T-helper 17 cell (primary cell): ENCODE measurements at regions not wholly inside any gene's neighbourhood (a gene's known extent, or its start where the extent isn't known, plus 50 kb on each side); places are given as distances from the start of the nearest gene placed in this dataset.

ENCODE experiments used
- ATAC-seq: fragments of 150-1000 bp; cut with Tn5 transposase; 2 replicates; pipeline ENCODE4 v1.10.0; 2021; ENCODE audit warnings: mild to moderate bottlenecking, moderate library complexity
- DNase-seq, 3 donors: peaks; one replicate each; pipeline versions ENCODE4 v3.0.0 to v3.0.0-alpha.2; 2020 to 2021
- H3K9me3 ChIP-seq: one replicate; pipeline ENCODE4 v1.7.0; 2013; ENCODE audit warnings: low read length, mild to moderate bottlenecking; ENCODE audit not compliant: control insufficient read depth, poor library complexity, severe bottlenecking
- H3K27ac Mint-ChIP-seq: one replicate; pipeline ENCODE4 v1.8.0; 2022; ENCODE audit warnings: mild to moderate bottlenecking, moderate library complexity, mixed read lengths
- H3K27me3 Mint-ChIP-seq: one replicate; pipeline ENCODE4 v1.8.0; 2022; ENCODE audit warnings: mixed read lengths
- H3K36me3 Mint-ChIP-seq: one replicate; pipeline ENCODE4 v1.8.0; 2022; ENCODE audit warnings: low read depth, mixed read lengths
- H3K4me1 Mint-ChIP-seq: one replicate; pipeline ENCODE4 v1.8.0; 2022; ENCODE audit warnings: mild to moderate bottlenecking, mixed read lengths
- H3K4me3 Mint-ChIP-seq: one replicate; pipeline ENCODE4 v1.8.0; 2022; ENCODE audit warnings: mild to moderate bottlenecking, moderate library complexity, mixed read lengths

DNA sequence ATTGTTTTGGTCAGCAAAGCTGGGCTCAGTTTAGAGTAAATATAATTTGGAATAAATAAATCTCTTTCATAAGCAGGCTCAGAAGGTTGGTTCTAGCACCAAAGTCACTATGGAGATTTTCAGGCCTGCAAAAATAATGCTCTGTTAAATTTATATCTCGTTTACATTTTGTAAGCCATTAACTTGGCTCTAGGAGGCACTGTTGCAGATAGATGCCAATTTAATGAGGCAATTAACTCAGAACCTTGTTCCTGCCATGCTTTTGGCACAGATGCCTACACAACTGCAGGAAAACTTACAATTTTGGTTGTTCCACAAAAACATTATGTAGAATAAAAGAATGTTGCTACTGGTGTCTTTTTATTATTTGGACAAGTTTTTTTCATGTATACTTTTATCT, 428.1 kb downstream of the FLRT2 start:
- H3K4me1 Mint-ChIP-seq: peaks cover 9% of the 10 kb centered on the region
- no peak for ATAC-seq
- H3K27ac Mint-ChIP-seq: no peak overlapping the region
- H3K4me3 Mint-ChIP-seq: no peak overlapping the region
- no peaks in the 10 kb centered on the region for H3K36me3 Mint-ChIP-seq
- no peak for DNase-seq
- H3K9me3 ChIP-seq: no peaks in the 10 kb centered on the region
- H3K27me3 Mint-ChIP-seq: no peaks in the 10 kb centered on the region

DNA sequence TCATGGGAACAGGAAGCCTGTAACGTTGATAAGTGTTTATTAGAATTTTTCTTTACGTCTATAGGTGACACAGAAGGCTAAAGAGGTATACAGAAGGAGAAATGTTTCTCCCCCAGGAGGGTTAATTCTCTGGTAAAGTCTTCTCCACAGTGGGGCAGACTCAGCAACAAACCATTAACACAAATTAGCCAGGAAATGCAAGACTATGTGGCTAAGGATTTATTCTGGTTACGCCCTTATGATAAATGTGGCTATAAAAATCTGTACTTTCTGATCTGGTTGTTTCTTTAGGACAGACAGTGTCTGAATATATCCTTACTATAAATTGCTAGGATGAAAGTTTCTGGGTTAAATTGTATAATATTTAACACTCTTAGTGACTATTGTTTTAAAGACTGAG, 423.3 kb downstream of the FLRT2 start:
- ATAC-seq: no peak
- Mint-ChIP-seq H3K27ac (no peak overlapping the region), H3K27me3 (no peaks in the 10 kb centered on the region), H3K4me1 (peaks cover 7% of the 10 kb centered on the region), H3K36me3 (no peaks in the 10 kb centered on the region), H3K4me3 (no peak overlapping the region)
- DNase-seq: no peak
- H3K9me3 ChIP-seq: no peaks in the 10 kb centered on the region

DNA sequence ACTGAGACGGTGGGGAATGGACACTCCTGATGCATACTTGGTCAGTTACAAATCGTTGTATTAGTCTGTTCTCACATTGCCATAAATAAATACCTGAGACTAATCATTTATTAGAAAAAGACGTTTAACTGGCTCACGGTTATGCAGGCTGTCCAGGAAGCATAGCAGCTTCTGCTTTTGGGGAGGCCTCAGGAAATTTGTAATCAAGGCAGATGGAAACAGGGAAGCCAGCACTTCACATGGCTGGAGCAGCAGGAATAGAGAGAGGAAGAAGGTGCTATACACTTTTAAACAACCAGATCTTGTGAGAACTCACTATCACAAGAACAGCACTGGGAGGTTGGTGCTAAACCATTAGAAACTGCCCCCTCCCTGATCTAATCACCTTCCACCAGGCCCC, 418.2 kb downstream of the FLRT2 start:
- no peak for ATAC-seq
- Mint-ChIP-seq H3K4me1 (peaks cover 9% of the 10 kb centered on the region), H3K4me3 (no peak overlapping the region), H3K27ac (no peak overlapping the region), H3K36me3 (peaks cover 4% of the 10 kb centered on the region), H3K27me3 (no peaks in the 10 kb centered on the region)
- no peak for DNase-seq
- H3K9me3 ChIP-seq: no peaks in the 10 kb centered on the region

DNA sequence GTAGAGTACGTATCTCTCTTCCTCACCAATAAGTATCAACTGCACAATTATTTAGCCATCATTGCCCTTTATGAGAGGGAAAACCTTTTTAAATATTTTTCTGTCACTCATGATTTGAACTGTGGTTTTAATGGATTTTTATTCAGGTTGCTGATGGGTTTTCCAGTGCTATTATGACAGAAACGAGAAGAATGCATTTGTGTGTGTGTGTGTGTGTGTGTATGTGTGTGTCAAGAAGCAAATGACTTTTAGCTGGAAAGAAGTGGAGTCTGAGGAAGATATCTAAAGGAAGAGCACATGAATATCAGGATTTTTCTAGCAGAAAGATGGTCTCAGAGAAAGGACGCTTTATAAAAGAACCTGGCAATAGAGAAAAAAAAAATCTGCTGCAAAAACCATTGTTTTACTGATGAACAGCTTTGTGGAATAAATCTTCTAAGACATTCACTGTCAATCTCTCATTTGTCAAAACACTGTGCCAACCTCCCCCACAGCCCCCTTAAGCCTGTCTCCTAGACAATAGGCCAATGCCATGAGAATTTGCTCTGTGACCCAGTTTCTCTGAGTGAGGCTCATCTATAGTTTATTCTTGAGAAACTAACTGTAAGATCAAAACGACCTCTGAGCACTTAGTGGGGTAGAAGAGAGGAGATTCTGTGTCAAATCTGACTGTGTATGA, 417.7 kb downstream of the FLRT2 start:
- DNase-seq (no peak), ATAC-seq (no peak)
- H3K9me3 ChIP-seq: no peaks in the 10 kb centered on the region
- H3K27me3 Mint-ChIP-seq: no peaks in the 10 kb centered on the region
- H3K4me1 Mint-ChIP-seq: peaks cover 6% of the 10 kb centered on the region
- no peak overlapping the region for H3K27ac Mint-ChIP-seq
- H3K36me3 Mint-ChIP-seq: peaks cover 4% of the 10 kb centered on the region
- no peak overlapping the region for H3K4me3 Mint-ChIP-seq

DNA sequence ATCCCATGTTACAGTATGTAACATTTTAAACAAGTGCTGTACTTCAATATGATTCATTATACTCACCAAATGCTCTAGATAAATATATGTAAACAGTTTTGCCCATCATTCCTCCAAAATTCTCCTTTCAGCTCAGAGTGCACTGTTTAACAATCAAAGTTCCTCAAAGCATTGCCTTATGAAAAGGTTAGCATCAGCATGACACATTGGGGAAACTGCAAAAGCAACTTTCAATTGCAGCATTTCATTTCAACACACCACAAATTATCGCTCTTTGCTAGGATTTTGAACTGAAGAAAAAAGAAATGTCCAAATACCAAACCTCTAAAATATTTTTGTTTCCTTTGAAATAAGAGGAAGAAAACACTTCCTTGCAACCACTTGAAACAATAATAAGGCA, 413.2 kb downstream of the FLRT2 start:
- Mint-ChIP-seq H3K4me3 (no peak overlapping the region), H3K4me1 (peaks cover 20% of the 10 kb centered on the region), H3K36me3 (peaks cover 4% of the 10 kb centered on the region), H3K27me3 (no peaks in the 10 kb centered on the region), H3K27ac (no peak overlapping the region)
- peaks cover 2% of the 10 kb centered on the region for H3K9me3 ChIP-seq
- ATAC-seq: no peak
- DNase-seq: no peak

DNA sequence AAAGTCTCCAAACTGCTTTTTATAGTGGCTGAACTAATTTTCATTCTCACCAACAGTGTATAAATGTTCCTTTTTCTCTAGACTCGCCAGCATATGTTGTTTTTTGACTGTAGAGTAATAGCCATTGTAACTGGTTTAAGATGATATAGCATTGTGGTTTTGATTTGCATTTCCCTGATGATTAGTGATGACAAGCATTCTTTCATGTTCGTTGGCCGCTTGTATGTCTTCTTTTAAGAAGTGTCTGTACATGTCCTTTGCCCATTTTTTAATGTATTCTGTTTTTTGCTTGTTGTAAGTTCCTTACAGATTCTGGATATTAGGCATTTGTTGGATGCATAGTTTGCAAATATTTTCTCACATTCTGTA, 404.9 kb downstream of the FLRT2 start:
- H3K4me1 Mint-ChIP-seq: peaks cover 14% of the 10 kb centered on the region
- DNase-seq: no peak
- peak overlapping the region; percentile 98 for H3K27ac Mint-ChIP-seq
- ATAC-seq: peak; percentile 60
- peak overlapping the region; percentile 93 for H3K4me3 Mint-ChIP-seq
- no peaks in the 10 kb centered on the region for H3K27me3 Mint-ChIP-seq
- H3K36me3 Mint-ChIP-seq: no peaks in the 10 kb centered on the region
- peaks cover 2% of the 10 kb centered on the region for H3K9me3 ChIP-seq

DNA sequence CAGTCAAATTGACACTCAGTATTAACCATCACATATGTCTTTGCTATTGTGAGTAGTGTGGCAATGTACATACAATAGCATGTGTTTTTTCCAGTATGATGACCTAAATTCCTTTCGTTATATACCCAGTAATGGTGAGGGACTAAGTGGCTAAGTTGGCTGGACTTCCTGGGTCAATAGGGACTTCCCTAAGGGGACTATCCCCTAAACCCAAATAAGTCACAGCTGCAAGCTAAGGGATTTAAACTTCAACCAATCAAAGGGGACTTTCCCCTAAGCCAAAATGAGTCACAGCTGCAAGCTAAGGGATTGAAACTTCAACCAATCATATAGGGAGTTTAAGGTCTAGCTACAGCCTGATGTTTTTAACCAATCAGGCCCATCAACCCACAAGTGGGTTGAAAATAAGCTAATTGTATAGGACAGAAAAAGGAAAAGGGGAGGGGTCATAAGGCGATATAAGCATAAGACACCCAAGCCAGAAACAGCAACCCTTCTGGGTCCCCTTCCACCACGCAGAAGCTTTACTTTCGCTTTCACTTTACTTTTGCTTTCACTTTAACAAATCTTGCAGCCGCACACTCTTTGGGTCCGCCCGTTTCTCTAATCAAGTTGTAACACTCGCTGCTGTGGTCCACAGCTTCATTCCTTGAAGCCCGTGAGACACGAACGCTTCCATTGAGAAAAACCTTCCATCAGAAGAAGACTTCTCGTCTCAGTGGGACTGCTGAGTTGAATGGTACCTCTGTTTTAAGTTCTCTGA, 404.4 kb downstream of the FLRT2 start:
- peaks cover 2% of the 10 kb centered on the region for H3K9me3 ChIP-seq
- Mint-ChIP-seq H3K36me3 (no peaks in the 10 kb centered on the region), H3K4me3 (peak overlapping the region; percentile 93), H3K27ac (peak overlapping the region; percentile 98), H3K27me3 (no peaks in the 10 kb centered on the region), H3K4me1 (peaks cover 14% of the 10 kb centered on the region)
- DNase-seq (peak; percentile 12 to 47 (median 22)), ATAC-seq (peak; percentile 85)

DNA sequence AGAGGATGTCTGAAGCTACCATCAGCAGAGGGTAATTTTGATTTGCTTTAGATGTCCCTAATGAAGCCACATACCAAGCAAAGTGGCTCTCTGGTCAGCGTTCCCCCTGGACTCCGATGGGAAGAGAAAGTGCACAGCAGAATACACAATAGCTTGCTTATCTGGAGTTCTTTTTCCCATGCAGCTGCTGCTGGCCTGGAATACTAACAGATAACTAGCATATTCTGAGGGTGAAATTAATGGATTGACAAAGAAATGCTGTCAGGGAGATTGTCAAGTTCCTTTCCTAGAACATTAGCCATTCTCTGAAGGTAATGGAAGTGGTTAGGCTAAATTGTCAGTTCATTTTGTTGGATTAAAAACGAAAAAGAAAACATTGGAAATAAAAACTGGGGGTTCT, 391.3 kb downstream of the FLRT2 start:
- H3K27ac Mint-ChIP-seq: no peak overlapping the region
- no peaks in the 10 kb centered on the region for H3K4me1 Mint-ChIP-seq
- no peaks in the 10 kb centered on the region for H3K9me3 ChIP-seq
- no peak overlapping the region for H3K4me3 Mint-ChIP-seq
- no peaks in the 10 kb centered on the region for H3K36me3 Mint-ChIP-seq
- peaks cover 1% of the 10 kb centered on the region for H3K27me3 Mint-ChIP-seq
- DNase-seq (no peak), ATAC-seq (no peak)

DNA sequence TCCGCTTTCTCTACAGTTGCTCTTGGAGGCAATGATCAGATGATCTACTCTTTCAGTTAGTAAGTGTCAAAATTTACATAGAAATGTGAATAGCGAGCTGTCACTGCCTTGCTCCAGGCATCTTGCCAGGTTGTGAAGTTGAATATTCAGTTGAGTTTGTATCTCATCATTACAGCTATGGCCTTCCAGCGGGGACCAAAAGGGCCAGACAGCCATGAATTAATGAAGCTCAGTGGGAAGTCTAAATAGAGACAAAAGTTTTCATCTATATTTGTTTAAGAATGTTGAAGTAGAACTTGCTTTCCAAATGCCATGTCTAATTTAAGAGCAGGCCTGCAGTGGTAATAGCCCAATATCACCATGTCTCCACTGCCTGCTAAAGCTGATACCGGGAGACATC, 387.8 kb downstream of the FLRT2 start:
- H3K4me3 Mint-ChIP-seq: no peak overlapping the region
- H3K27me3 Mint-ChIP-seq: peaks cover 10% of the 10 kb centered on the region
- no peak overlapping the region for H3K27ac Mint-ChIP-seq
- H3K9me3 ChIP-seq: no peaks in the 10 kb centered on the region
- H3K4me1 Mint-ChIP-seq: no peaks in the 10 kb centered on the region
- DNase-seq (no peak), ATAC-seq (no peak)
- no peaks in the 10 kb centered on the region for H3K36me3 Mint-ChIP-seq

DNA sequence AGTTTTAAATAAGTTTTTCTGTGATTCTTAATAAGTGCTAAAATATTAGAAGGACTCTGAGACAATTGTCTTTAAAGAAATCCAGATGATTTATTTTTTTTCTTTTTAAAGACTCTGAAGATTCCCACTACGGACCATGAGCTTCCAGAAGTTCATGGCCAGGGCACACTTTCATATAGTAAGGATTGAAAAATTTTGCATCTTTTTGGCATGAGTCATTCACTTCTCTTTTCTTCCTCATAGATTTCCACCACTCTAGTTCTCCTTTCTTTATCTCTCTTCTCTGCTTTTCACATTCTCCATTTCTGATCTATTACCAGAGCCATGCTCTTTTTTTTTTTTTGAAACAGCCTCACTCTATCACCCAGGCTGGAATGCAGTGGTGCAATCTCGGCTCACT, 385.8 kb downstream of the FLRT2 start:
- Mint-ChIP-seq H3K4me3 (no peak overlapping the region), H3K27ac (no peak overlapping the region), H3K4me1 (no peaks in the 10 kb centered on the region), H3K36me3 (no peaks in the 10 kb centered on the region), H3K27me3 (peaks cover 10% of the 10 kb centered on the region)
- DNase-seq: no peak
- H3K9me3 ChIP-seq: no peaks in the 10 kb centered on the region
- ATAC-seq: no peak

DNA sequence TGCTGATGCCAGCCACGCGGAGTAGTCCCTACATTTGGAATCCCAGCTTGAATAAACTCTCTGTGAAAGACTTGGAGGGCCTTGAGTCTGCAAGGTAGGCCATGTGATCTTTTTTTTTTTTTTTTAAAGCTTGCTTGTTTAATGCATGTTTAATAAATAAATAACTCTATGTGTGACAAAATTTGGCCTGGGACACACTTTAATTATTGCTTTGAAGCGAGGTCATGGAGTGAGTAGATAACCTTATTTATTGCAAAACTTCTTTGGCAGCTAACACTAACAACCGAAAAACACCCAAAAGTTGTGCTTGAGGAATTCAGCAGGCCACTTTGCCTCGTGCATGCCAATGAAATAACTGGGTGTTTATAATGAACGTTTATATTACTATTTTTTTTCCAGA, 382.2 kb downstream of the FLRT2 start:
- Mint-ChIP-seq H3K4me3 (no peak overlapping the region), H3K36me3 (peaks cover 2% of the 10 kb centered on the region), H3K27me3 (peaks cover 14% of the 10 kb centered on the region), H3K27ac (no peak overlapping the region), H3K4me1 (no peaks in the 10 kb centered on the region)
- no peak for DNase-seq
- ATAC-seq: no peak
- H3K9me3 ChIP-seq: no peaks in the 10 kb centered on the region

DNA sequence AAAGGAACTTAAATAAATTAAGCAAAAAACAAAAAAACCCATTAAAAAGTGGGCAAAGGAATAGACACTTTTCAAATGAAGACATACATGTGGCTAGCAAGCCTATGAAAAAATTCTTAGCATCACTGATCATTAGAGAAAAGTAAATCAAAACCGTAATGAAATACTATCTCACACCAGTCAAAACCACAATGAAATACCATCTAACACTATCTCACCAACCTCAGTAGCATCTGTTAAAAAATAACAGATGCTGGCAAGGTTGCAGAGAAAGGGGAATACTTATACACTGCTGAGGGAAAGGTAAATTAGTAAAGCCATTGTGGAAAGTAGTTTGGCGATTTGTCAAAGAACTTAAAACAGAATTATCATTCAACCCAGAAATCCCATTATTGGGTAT, 381.1 kb downstream of the FLRT2 start:
- Mint-ChIP-seq H3K36me3 (peaks cover 2% of the 10 kb centered on the region), H3K4me1 (no peaks in the 10 kb centered on the region), H3K27me3 (peaks cover 11% of the 10 kb centered on the region), H3K4me3 (no peak overlapping the region), H3K27ac (no peak overlapping the region)
- no peak for DNase-seq
- H3K9me3 ChIP-seq: no peaks in the 10 kb centered on the region
- ATAC-seq: no peak

DNA sequence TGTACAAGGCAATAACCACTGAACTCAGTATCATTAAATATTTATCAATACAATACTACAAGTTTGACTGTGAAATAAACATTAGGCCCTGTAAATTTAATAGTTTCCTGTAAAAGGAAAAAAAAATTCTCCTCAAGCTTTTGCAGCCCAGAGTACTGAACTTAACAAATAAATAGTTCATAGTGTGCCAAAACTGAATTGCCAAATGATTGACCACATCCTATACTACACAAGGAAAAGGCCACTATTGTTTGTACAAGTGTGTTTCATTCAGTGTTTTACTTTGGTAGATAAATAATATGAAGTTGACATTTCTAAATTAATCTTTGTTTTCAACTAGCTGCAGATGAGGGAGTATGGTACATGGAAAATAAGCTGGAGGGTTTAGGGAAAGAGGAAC, 379.6 kb downstream of the FLRT2 start:
- Mint-ChIP-seq H3K4me1 (no peaks in the 10 kb centered on the region), H3K27me3 (peaks cover 4% of the 10 kb centered on the region), H3K27ac (no peak overlapping the region)

DNA sequence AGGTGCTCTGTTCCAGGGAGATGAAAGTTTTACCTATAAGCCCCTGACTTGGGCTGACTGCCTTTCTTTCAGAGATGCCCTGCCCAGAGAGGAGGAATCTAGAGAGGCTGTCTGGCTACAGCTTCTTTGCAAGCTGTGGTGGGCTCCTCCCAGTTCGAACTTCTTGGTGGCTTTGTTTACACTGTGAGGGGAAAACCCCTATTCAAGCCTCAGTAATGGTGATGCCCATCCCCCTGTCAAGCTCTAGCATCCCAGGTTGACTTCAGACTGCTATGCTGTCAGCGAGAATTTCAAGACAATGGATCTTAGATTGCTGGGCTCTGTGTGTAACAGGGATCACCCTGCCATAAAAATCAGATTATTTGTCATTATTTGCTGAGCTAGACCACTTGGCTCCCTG, 377.6 kb downstream of the FLRT2 start:
- Mint-ChIP-seq H3K36me3 (peaks cover 2% of the 10 kb centered on the region), H3K27ac (no peak overlapping the region), H3K4me1 (no peaks in the 10 kb centered on the region), H3K27me3 (peaks cover 4% of the 10 kb centered on the region), H3K4me3 (no peak overlapping the region)
- DNase-seq (no peak), ATAC-seq (no peak)
- H3K9me3 ChIP-seq: no peaks in the 10 kb centered on the region

More for the DNA sequence above, 379.6 kb downstream of the FLRT2 start:
- H3K9me3 ChIP-seq: no peaks in the 10 kb centered on the region
- DNase-seq (no peak), ATAC-seq (no peak)
- peaks cover 2% of the 10 kb centered on the region for H3K36me3 Mint-ChIP-seq
- H3K4me3 Mint-ChIP-seq: no peak overlapping the region
